GM12873 (cell line): ENCODE measurements at regions not wholly inside any gene's neighbourhood (a gene's known extent, or its start where the extent isn't known, plus 50 kb on each side); places are given as distances from the start of the nearest gene placed in this dataset.

ENCODE experiments used
- CTCF ChIP-seq: IDR thresholded peaks from 2 replicates; pipeline ENCODE4 v1.5.1; 2012; ENCODE audit warnings: low read depth, mild to moderate bottlenecking, moderate library complexity, low read length, control low read depth; ENCODE audit not compliant: insufficient read depth; ENCODE audit errors: missing control alignments

DNA sequence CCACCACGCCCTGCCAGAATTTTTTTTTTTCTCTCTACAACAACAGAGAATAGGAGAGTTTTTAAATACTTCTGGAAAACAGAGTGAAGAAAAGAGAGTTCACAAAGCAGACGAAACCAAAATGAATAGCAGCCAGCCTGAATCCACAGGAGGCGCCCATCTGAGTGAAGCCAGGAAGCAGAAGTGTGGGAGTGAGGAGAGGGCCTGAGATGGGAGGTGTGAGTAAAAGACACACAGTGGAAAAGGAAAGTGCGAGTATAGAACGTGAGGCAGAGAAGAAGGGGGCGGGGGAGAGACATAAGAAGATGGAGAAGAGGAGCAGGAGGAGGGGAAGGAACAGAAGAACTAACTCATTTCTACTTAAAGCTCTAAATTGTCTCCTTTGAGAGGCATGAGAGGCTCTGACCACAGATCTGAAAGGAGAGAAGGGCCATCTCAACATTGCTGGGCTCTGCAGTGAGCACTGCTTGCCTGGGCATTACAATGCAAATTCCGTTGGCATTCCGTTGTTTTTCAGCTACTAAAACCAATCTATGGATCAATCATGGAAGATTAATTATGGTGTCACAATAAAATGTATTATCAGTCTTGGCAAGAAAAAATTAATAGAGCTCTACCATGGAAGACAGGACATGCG, 140.1 kb upstream of the CPSF6 start:
- no peak for TF ChIP-seq CTCF

GRCh38 chr12:69101505-69101904, 137.9 kb upstream of the CPSF6 start:
- TF ChIP-seq CTCF = no peak

DNA sequence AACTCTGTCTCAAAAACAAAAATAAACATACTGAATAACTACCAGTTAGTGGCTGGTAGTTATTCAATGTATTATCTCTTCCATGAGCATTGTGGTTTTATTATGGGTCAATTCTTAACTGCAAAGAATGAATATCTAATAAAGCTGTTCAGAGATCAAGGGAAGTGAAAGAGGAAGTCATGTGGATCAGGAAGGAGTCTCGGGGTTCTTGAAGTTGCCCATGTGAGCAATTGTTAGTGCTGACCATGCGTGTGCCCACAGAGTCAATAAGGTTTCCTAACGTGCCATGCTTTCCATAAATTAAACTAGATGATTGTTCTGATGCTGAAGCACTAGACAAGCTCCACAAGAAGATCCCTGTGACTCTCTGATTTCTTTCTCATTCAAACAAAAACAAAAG, 136.5 kb upstream of the CPSF6 start:
- no peak for TF ChIP-seq CTCF

DNA sequence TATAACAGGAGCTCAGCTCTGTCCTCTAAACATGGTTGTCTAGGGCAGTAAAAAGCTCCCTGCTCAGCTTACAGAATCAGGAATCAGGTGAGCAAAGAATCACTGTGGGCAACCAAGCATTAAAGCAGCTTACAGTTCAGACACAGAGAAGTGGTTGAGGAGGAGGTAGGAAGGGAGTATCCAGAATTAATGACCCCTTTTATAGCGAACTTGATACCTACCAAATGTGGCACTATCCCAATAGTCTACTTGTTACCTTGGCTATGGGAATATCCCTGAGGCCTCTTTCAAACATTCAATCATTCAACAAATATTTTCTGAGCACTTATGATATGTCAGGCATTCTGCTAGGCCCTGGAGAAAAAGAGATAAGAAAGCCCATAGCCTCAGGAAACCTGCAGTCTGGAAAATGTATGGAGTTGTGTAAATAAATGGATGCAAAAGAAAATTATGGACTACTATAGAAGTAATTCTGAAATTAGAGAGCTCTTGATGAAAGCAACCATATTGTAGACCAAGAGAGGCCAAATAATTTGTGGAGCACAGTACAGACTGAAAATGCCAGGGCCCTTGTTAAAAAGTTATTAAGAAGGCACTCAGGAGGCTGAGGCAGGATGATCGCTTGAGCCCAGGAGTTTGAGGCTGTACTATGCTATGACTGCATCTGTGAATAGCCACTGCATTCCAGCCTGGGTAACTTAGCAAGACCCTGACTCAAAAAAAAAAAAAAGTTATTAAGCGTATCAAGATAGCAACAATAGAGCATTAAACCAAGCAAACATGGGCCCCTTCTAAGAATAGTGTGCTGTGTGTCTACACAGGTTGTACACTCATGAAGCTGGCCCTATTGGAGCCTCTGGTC, 134.0 kb upstream of the CPSF6 start:
- no peak for TF ChIP-seq CTCF

- no peak for TF ChIP-seq CTCF
Observed at GRCh38 chr12:69106482-69107118, 132.8 kb upstream of the CPSF6 start.

- TF ChIP-seq CTCF = no peak
Observed at GRCh38 chr12:69107541-69107940, 131.8 kb upstream of the CPSF6 start.

DNA sequence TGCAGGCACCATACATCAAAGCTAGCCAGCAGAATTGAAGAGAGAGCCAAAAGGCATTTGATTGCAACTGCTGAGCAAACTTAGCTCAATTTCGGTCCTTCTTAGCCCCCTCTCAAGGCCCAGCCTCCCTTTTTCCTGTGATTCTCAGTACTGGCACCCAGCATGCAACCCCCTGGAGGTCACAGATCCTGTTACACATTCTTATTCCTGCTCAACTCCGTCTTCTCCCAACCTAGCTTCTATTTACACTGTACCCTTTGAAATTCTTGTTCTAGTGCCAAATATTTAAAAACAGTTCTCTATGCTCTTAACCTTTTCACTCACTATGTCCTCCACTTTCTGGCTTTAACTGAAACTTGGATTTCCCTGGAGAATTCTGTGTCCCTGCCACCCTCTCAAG, 131.3 kb upstream of the CPSF6 start:
- TF ChIP-seq CTCF = no peak
